ENCODE measurements at regions not wholly inside any gene's neighbourhood (a gene's known extent, or its start where the extent isn't known, plus 50 kb on each side); places are given as distances from the start of the nearest gene placed in this dataset.

- in situ Hi-C loops (cut with MboI; ENCODE audit: low pct_ligation_motif_present in 1 of 4, low pct_unique_long_range_greater_than_20kb in 1 of 4, low sequenced_read_pairs in 3 of 4), result loop anchor here in 3 of 4 donors (25.0 kb wide), 1 partner anchor 379 kb away; no protein-coding TSS in a partner anchor
- H3K9me3 ChIP-seq, result no peaks in the 10 kb centered on the region
- H3K4me1 ChIP-seq, result no peaks in the 10 kb centered on the region
- WGBS, 2 donors (ENCODE audit: low coverage in 1 of 2), result 80 to 94% methylated on average over 2 to 5 of the region's 5 CpGs
- TF ChIP-seq EP300 (IDR thresholded peaks at IDR 0.05; ENCODE audit: low read depth), result no peak
- no peak for TF ChIP-seq POLR2AphosphoS5 (IDR thresholded peaks at IDR 0.05)
- TF ChIP-seq CTCF (IDR thresholded peaks at IDR 0.05), result no peak
- TF ChIP-seq POLR2A (IDR thresholded peaks at IDR 0.05), result no peak
- no peak for DNase-seq
- H3K27ac ChIP-seq, result no peak overlapping the region
- no peaks in the 10 kb centered on the region for H3K36me3 ChIP-seq
- intact Hi-C loops (cut with DNase I; ENCODE audit: low total_unique reads), result no loop called here
- no peak overlapping the region for H3K4me3 ChIP-seq
- no peaks in the 10 kb centered on the region for H3K27me3 ChIP-seq
Observed at GRCh38 chr4:154983714-154984113, 202.6 kb downstream of the RBM46 start.

GRCh38 chr4:154984148-154984547 lies 203.1 kb downstream of the RBM46 start:
- no peaks in the 10 kb centered on the region for H3K9me3 ChIP-seq
- no peaks in the 10 kb centered on the region for H3K36me3 ChIP-seq
- H3K4me1 ChIP-seq, result no peaks in the 10 kb centered on the region
- 76 to 90% methylated on average over 1 to 4 of the region's 4 CpGs for WGBS, 2 donors (ENCODE audit: low coverage in 1 of 2)
- no peaks in the 10 kb centered on the region for H3K27me3 ChIP-seq
- no peak overlapping the region for H3K27ac ChIP-seq
- H3K4me3 ChIP-seq, result no peak overlapping the region
- no peak for DNase-seq
- TF ChIP-seq CTCF (IDR thresholded peaks at IDR 0.05) (no peak), POLR2AphosphoS5 (IDR thresholded peaks at IDR 0.05) (no peak), EP300 (IDR thresholded peaks at IDR 0.05; ENCODE audit: low read depth) (no peak), POLR2A (IDR thresholded peaks at IDR 0.05) (no peak)
- in situ Hi-C loops (cut with MboI; ENCODE audit: low pct_ligation_motif_present in 1 of 4, low pct_unique_long_range_greater_than_20kb in 1 of 4, low sequenced_read_pairs in 3 of 4), result loop anchor here in 3 of 4 donors (25.0 kb wide), 1 partner anchor 378 kb away; no protein-coding TSS in a partner anchor
- intact Hi-C loops (cut with DNase I; ENCODE audit: low total_unique reads), result no loop called here

GRCh38 chr4:154984616-154985015 lies 203.5 kb downstream of the RBM46 start:
- in situ Hi-C loops (cut with MboI; ENCODE audit: low pct_ligation_motif_present in 1 of 4, low pct_unique_long_range_greater_than_20kb in 1 of 4, low sequenced_read_pairs in 3 of 4) (loop anchor here in 3 of 4 donors (25.0 kb wide), 1 partner anchor 378 kb away; no protein-coding TSS in a partner anchor), intact Hi-C loops (cut with DNase I; ENCODE audit: low total_unique reads) (no loop called here)
- H3K36me3 ChIP-seq, result no peaks in the 10 kb centered on the region
- H3K4me3 ChIP-seq, result no peak overlapping the region
- H3K4me1 ChIP-seq, result no peaks in the 10 kb centered on the region
- DNase-seq, result no peak
- no peaks in the 10 kb centered on the region for H3K27me3 ChIP-seq
- H3K27ac ChIP-seq, result no peak overlapping the region
- 89 to 100% methylated on average over 1 of the region's 1 CpG for WGBS, 2 donors (ENCODE audit: low coverage in 1 of 2)
- TF ChIP-seq POLR2AphosphoS5 (IDR thresholded peaks at IDR 0.05) (no peak), CTCF (IDR thresholded peaks at IDR 0.05) (no peak), EP300 (IDR thresholded peaks at IDR 0.05; ENCODE audit: low read depth) (no peak), POLR2A (IDR thresholded peaks at IDR 0.05) (no peak)
- H3K9me3 ChIP-seq, result no peaks in the 10 kb centered on the region

- Histone ChIP-seq H3K27me3 (no peaks in the 10 kb centered on the region), H3K27ac (no peak overlapping the region), H3K4me1 (no peaks in the 10 kb centered on the region), H3K9me3 (no peaks in the 10 kb centered on the region), H3K36me3 (no peaks in the 10 kb centered on the region), H3K4me3 (no peak overlapping the region)
- intact Hi-C loops (cut with DNase I; ENCODE audit: low total_unique reads) (no loop called here), in situ Hi-C loops (cut with MboI; ENCODE audit: low pct_ligation_motif_present in 1 of 4, low pct_unique_long_range_greater_than_20kb in 1 of 4, low sequenced_read_pairs in 3 of 4) (loop anchor here in 3 of 4 donors (25.0 kb wide), 1 partner anchor 377 kb away; no protein-coding TSS in a partner anchor)
- TF ChIP-seq POLR2A (IDR thresholded peaks at IDR 0.05) (no peak), POLR2AphosphoS5 (IDR thresholded peaks at IDR 0.05) (no peak), EP300 (IDR thresholded peaks at IDR 0.05; ENCODE audit: low read depth) (no peak), CTCF (IDR thresholded peaks at IDR 0.05) (no peak)
- no peak for DNase-seq
- WGBS, 2 donors (ENCODE audit: low coverage in 1 of 2), result 60 to 67% methylated on average over 2 to 5 of the region's 5 CpGs
Observed at GRCh38 chr4:154985673-154986072, 204.6 kb downstream of the RBM46 start.
